IPS DF 4.7 (cell line): ENCODE measurements at regions not wholly inside any gene's neighbourhood (a gene's known extent, or its start where the extent isn't known, plus 50 kb on each side); places are given as distances from the start of the nearest gene placed in this dataset.

Experiments
- DNase-seq: peaks from one replicate; pipeline ENCODE4 v3.0.0-alpha.2; 2013; ENCODE audit warnings: low spot score; ENCODE audit errors: extremely low read depth

GRCh38 chr13:67855741-67856238 is 625.7 kb upstream of the PCDH9 start:
- DNase-seq: no peak

GRCh38 chr13:67854990-67855389 is 624.9 kb upstream of the PCDH9 start:
- no peak for DNase-seq

- no peak for DNase-seq
Observed at GRCh38 chr13:67844574-67844973, 614.4 kb upstream of the PCDH9 start.

- peak; percentile 44 for DNase-seq
Observed at GRCh38 chr13:67841071-67841470, 610.9 kb upstream of the PCDH9 start.

GRCh38 chr13:67833564-67833963 is 603.4 kb upstream of the PCDH9 start:
- DNase-seq: no peak

- no peak for DNase-seq
Observed at GRCh38 chr13:67829641-67830040, 599.5 kb upstream of the PCDH9 start.

- no peak for DNase-seq
Observed at GRCh38 chr13:67827992-67828391, 597.9 kb upstream of the PCDH9 start.

- no peak for DNase-seq
Observed at GRCh38 chr13:67821606-67822005, 591.5 kb upstream of the PCDH9 start.

GRCh38 chr13:67806796-67807195 is 576.7 kb upstream of the PCDH9 start:
- DNase-seq: no peak

GRCh38 chr13:67803118-67803517 is 573.0 kb upstream of the PCDH9 start:
- DNase-seq: no peak

GRCh38 chr13:67792151-67792676 is 562.1 kb upstream of the PCDH9 start:
- no peak for DNase-seq

GRCh38 chr13:67791047-67791446 is 560.9 kb upstream of the PCDH9 start:
- no peak for DNase-seq

GRCh38 chr13:67776151-67776550 is 546.0 kb upstream of the PCDH9 start:
- no peak for DNase-seq

GRCh38 chr13:67775359-67775758 is 545.2 kb upstream of the PCDH9 start:
- no peak for DNase-seq

- DNase-seq: no peak
Observed at GRCh38 chr13:67772807-67773453, 542.8 kb upstream of the PCDH9 start.

- no peak for DNase-seq
Observed at GRCh38 chr13:67771106-67771505, 541.0 kb upstream of the PCDH9 start.

GRCh38 chr13:67769987-67770341 is 539.8 kb upstream of the PCDH9 start:
- no peak for DNase-seq

GRCh38 chr13:67769063-67769986 is 539.2 kb upstream of the PCDH9 start:
- DNase-seq: no peak

- no peak for DNase-seq
Observed at GRCh38 chr13:67763984-67764383, 533.8 kb upstream of the PCDH9 start.

- no peak for DNase-seq
Observed at GRCh38 chr13:67763384-67763783, 533.2 kb upstream of the PCDH9 start.

GRCh38 chr13:67758975-67759374 is 528.8 kb upstream of the PCDH9 start:
- DNase-seq: no peak

GRCh38 chr13:67754012-67754411 is 523.9 kb upstream of the PCDH9 start:
- DNase-seq: no peak
